LNCAP (cell line): ENCODE measurements at regions not wholly inside any gene's neighbourhood (a gene's known extent, or its start where the extent isn't known, plus 50 kb on each side); places are given as distances from the start of the nearest gene placed in this dataset.

Experiments
- CTCF ChIP-seq: fragments of 450-650 bp; IDR thresholded peaks from 2 replicates; pipeline ENCODE4 v1.5.1; 2017; ENCODE audit warnings: mild to moderate bottlenecking

GRCh38 chr10:3415878-3416605 lies 243.5 kb upstream of the PITRM1 start:
- TF ChIP-seq CTCF, result no peak

- TF ChIP-seq CTCF, result no peak
Measured at GRCh38 chr10:3415038-3415736, 242.6 kb upstream of the PITRM1 start.

- TF ChIP-seq CTCF, result no peak
Measured at GRCh38 chr10:3414667-3415023, 242.1 kb upstream of the PITRM1 start.

- no peak for TF ChIP-seq CTCF
Measured at GRCh38 chr10:3413937-3414666, 241.5 kb upstream of the PITRM1 start.

- no peak for TF ChIP-seq CTCF
Measured at GRCh38 chr10:3412646-3413045, 240.1 kb upstream of the PITRM1 start.

- no peak for TF ChIP-seq CTCF
Measured at GRCh38 chr10:3412071-3412582, 239.5 kb upstream of the PITRM1 start.

GRCh38 chr10:3411044-3411443 lies 238.5 kb upstream of the PITRM1 start:
- no peak for TF ChIP-seq CTCF
